HEK293T (cell line): ENCODE measurements at regions not wholly inside any gene's neighbourhood (a gene's known extent, or its start where the extent isn't known, plus 50 kb on each side); places are given as distances from the start of the nearest gene placed in this dataset.

Experiments used
- CTCF ChIA-PET: fragments of 350-600 bp; formaldehyde crosslinking; extraction: SDS; loops from one replicate; lab custom pipeline; 2021; ENCODE audit warnings: antibody characterized with exemption, inconsistent platforms; lab: Yijun Ruan, JAX
- POLR2A ChIA-PET: fragments of 350-600 bp; formaldehyde crosslinking; extraction: SDS; loops from one replicate; lab custom pipeline; 2020; ENCODE audit warnings: antibody characterized with exemption, inconsistent platforms; lab: Yijun Ruan, JAX
- DNase-seq: peaks from one replicate; pipeline ENCODE4 v3.0.0; 2012; ENCODE audit warnings: mixed read lengths; ENCODE audit errors: extremely low spot score
- ARNT ChIP-seq: fragments of 450-650 bp; IDR thresholded peaks from 2 replicates; pipeline ENCODE4 v1.6.1; 2017; ENCODE audit warnings: mild to moderate bottlenecking
- BHLHE40 ChIP-seq: fragments of 450-650 bp; IDR thresholded peaks from 2 replicates; pipeline ENCODE4 v1.6.1; 2016; ENCODE audit warnings: mild to moderate bottlenecking, moderate library complexity, borderline replicate concordance
- CTBP1 ChIP-seq: fragments of 450-650 bp; IDR thresholded peaks from 2 replicates; pipeline ENCODE4 v1.6.1; 2016; ENCODE audit warnings: borderline replicate concordance
- ELF4 ChIP-seq: fragments of 450-650 bp; IDR thresholded peaks from 2 replicates; pipeline ENCODE4 v1.6.1; 2017; ENCODE audit warnings: antibody characterized with exemption
- FOXA1 ChIP-seq: fragments of 450-650 bp; IDR thresholded peaks from 2 replicates; pipeline ENCODE4 v1.6.1; 2016; ENCODE audit warnings: mild to moderate bottlenecking
- FOXK2 ChIP-seq: fragments of 450-650 bp; IDR thresholded peaks from 2 replicates; pipeline ENCODE4 v1.6.1; 2016; ENCODE audit warnings: mild to moderate bottlenecking
- FOXM1 ChIP-seq: fragments of 450-650 bp; IDR thresholded peaks from 2 replicates; pipeline ENCODE4 v1.6.1; 2017; ENCODE audit warnings: mild to moderate bottlenecking, borderline replicate concordance
- HDGF ChIP-seq: fragments of 450-650 bp; IDR thresholded peaks from 2 replicates; pipeline ENCODE4 v1.6.1; 2017; ENCODE audit warnings: antibody characterized with exemption, borderline replicate concordance
- L3MBTL2 ChIP-seq: fragments of 450-650 bp; conservative IDR thresholded peaks from 2 replicates; pipeline ENCODE4 v1.6.1; 2016; ENCODE audit warnings: mild to moderate bottlenecking
- LEF1 ChIP-seq: fragments of 450-650 bp; IDR thresholded peaks from 2 replicates; pipeline ENCODE4 v1.6.1; 2017; ENCODE audit warnings: mild to moderate bottlenecking, borderline replicate concordance
- NFRKB ChIP-seq: fragments of 450-650 bp; IDR thresholded peaks from 2 replicates; pipeline ENCODE4 v1.6.1; 2016; ENCODE audit warnings: mild to moderate bottlenecking, moderate library complexity
- SP1 ChIP-seq: fragments of 450-650 bp; IDR thresholded peaks from 2 replicates; pipeline ENCODE4 v1.6.1; 2017
- SUZ12 ChIP-seq: fragments of 450-650 bp; IDR thresholded peaks from 2 replicates; pipeline ENCODE4 v1.6.1; 2016; ENCODE audit warnings: mild to moderate bottlenecking
- TARDBP ChIP-seq: fragments of 450-650 bp; IDR thresholded peaks from 2 replicates; pipeline ENCODE4 v1.6.1; 2016
- ZNF384 ChIP-seq: fragments of 450-650 bp; IDR thresholded peaks from 2 replicates; pipeline ENCODE4 v1.6.1; 2016
- TF ChIP-seq, protein P1 (sequence below): fragments of 450-650 bp; IDR thresholded peaks from 2 replicates; pipeline ENCODE4 v1.6.1; 2016

DNA sequence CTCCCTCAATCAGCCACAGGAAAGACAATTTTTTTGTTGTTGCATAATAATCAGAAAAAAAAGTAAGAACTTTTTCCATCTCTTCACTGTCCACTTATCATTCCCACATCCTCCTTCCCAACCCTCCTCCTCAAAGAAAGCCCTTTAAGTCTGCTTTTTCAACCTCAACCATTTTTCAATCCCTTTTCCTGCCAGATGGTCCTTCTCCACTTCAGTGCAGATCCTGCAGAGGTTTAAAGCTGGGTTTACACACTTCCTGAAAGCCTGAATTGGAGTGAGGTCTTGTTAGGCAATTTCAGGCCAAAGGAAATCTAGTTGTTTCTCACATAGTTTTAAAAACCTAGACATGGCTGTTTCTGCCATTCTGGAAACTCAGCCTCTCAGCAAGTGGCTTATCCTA lies 78.3 kb downstream of the RPL27A start:
- ChIA-PET CTCF (no interaction called here), POLR2A (no interaction called here)
- no peak for DNase-seq
- TF ChIP-seq TARDBP (no peak), CTBP1 (no peak), FOXK2 (no peak), SUZ12 (no peak), FOXA1 (no peak), BHLHE40 (no peak), HDGF (no peak), ARNT (no peak), NFRKB (no peak), SP1 (no peak), ZNF384 (no peak), ELF4 (no peak), L3MBTL2 (no peak), FOXM1 (no peak)
- TF ChIP-seq, protein P1, sequence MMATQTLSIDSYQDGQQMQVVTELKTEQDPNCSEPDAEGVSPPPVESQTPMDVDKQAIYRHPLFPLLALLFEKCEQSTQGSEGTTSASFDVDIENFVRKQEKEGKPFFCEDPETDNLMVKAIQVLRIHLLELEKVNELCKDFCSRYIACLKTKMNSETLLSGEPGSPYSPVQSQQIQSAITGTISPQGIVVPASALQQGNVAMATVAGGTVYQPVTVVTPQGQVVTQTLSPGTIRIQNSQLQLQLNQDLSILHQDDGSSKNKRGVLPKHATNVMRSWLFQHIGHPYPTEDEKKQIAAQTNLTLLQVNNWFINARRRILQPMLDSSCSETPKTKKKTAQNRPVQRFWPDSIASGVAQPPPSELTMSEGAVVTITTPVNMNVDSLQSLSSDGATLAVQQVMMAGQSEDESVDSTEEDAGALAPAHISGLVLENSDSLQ = no peak

DNA sequence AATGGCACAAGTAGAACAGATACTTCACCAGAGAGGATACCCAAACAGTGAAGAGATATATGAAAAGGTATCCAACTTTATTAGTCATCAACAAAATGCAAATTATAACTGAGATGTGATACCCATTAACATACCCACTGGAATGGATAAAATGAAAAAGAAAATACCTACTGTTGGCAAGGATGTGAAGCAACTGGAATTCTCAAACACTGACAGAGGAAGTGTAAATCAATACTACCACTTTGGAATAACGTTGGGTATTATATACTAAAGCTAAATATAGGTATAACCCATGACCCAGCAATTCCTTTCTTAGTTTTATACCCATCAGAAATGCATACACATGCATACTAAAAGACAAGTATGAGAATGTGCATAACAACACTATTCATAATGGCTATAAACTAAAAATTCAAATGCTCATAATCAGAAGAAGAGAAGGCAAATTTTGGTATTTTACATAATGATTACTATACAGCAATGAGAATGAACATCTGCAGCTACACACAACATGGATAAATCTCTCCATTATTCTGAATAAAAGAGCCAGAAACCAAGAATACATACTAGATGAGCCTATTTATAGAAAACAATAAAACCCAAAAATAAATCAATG lies 80.6 kb downstream of the RPL27A start:
- ChIA-PET CTCF (no interaction called here), POLR2A (no interaction called here)
- no peak for TF ChIP-seq FOXM1
- no peak for TF ChIP-seq ELF4
- TF ChIP-seq SP1 = no peak
- TF ChIP-seq TARDBP = no peak
- TF ChIP-seq BHLHE40 = no peak
- TF ChIP-seq NFRKB = no peak
- TF ChIP-seq LEF1 = no peak
- TF ChIP-seq CTBP1 = no peak
- no peak for TF ChIP-seq SUZ12
- TF ChIP-seq HDGF = no peak
- no peak for TF ChIP-seq ARNT
- TF ChIP-seq L3MBTL2 = no peak
- TF ChIP-seq FOXA1 = no peak
- TF ChIP-seq, protein P1 = no peak
- DNase-seq = no peak

DNA sequence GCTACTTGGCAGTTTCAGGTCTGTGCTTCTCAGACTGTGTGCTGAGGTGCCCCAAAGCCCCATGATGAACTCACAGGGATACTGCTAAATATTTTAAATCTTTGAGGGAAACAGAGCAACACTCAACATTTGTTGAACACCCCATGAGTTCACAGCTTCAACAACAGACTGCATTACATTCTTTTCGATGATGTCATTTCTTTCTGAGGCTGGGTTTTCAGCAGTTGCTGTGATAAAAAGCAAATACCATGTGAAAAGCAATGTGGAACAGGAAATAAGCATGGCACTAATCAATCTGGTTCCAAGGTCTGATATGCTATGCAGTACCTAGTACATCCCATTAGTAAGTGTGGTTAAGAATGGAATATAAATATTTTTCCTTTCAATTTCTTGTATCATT lies 82.7 kb downstream of the RPL27A start:
- ChIA-PET POLR2A (interaction anchor here (1.2 kb wide), 1 partner anchor 77 kb away, joined by 4 read pairs; no protein-coding TSS in a partner anchor), CTCF (no interaction called here)
- no peak for TF ChIP-seq FOXM1
- no peak for TF ChIP-seq ELF4
- TF ChIP-seq LEF1 = no peak
- no peak for TF ChIP-seq NFRKB
- TF ChIP-seq ARNT = no peak
- no peak for TF ChIP-seq BHLHE40
- TF ChIP-seq, protein P1 = no peak
- no peak for TF ChIP-seq L3MBTL2
- TF ChIP-seq FOXK2 = no peak
- no peak for DNase-seq

DNA sequence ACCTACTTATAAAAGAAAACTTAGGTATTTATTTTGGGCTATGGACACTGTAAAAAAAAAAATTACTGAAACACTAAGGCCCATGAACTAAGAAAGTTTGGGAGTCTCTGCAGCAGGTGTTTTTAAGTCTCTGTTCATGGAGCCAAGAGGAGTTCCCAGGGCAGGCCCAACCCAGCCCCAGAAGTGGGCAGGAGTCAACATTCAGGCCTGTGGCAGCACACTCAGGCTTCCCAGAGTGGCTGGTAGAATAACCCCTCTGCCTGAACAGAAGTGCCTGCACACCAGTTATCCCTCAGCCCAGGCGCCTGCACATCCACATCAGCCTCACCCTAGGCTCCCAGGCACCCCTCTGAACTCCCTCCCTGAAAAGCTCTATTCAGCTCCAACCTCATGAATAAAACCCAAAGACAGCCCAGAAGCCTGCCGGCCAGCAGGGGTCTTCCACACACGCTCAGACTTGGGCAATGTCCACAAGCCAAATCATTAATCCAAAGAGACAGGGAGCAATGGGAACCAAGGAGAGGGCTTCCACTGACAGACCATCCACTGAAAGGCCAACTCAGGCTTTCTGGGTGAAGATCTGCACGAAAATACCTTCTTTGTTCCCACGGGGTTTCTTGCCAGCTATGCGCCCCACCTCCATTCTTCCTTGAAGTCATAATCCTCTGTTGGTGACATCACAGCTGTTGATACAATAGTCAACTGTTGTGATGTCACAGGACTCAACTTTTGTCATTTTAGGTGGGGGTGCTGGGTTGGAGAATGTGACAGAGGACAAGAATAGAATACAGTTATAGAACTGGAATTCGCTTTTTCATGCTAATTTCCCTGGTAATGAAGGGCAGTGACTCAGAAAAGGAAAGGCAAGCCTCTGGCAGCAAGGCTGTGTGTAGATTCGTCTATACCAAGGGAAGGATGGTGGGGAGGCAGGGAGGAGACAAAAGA lies 83.7 kb downstream of the RPL27A start:
- TF ChIP-seq LEF1 = no peak
- TF ChIP-seq, protein P1 = no peak
- no peak for TF ChIP-seq CTBP1
- TF ChIP-seq FOXK2 = no peak
- no peak for TF ChIP-seq ELF4
- TF ChIP-seq SP1 = no peak
- TF ChIP-seq ARNT = no peak
- no peak for TF ChIP-seq L3MBTL2
- TF ChIP-seq HDGF = no peak
- CTCF ChIA-PET = no interaction called here
- no peak for DNase-seq
- POLR2A ChIA-PET = no interaction called here

DNA sequence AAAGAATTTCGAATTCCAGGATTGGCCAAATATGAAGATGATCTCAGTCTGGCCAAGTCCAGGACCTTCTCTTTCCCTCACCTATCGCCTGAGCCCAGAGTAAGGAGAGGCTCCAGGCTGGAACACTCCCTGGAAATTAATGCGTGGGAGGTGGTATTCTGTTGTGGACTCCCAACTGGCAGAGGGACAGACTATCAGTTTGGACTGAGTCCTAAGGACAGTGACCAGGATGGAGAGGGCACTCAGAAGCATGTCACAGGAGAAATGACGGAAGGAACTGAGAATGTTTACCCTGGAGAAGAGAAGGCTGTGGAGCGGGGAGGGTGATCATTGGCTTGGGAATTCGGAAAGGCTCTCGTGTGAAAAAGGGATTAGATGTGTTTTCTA lies 84.4 kb downstream of the RPL27A start:
- DNase-seq = no peak
- POLR2A ChIA-PET = no interaction called here
- CTCF ChIA-PET = no interaction called here
- TF ChIP-seq HDGF (no peak), ARNT (no peak), ELF4 (no peak), LEF1 (no peak), SUZ12 (no peak), L3MBTL2 (no peak), FOXK2 (no peak), ZNF384 (no peak), SP1 (no peak), TARDBP (no peak), NFRKB (no peak), FOXM1 (no peak), BHLHE40 (no peak), CTBP1 (no peak), FOXA1 (no peak)
- TF ChIP-seq, protein P1 = no peak
